GM19468 (cell line): ENCODE measurements at regions not wholly inside any gene's neighbourhood (a gene's known extent, or its start where the extent isn't known, plus 50 kb on each side); places are given as distances from the start of the nearest gene placed in this dataset.
"Not testable (repeated sequence)": the region's sequence is repeated elsewhere in the genome, so short reads cannot be mapped to it uniquely, and the experiment has no call there.

Experiments used
- ATAC-seq: cut with Tn5 transposase; IDR thresholded peaks from one replicate; pipeline ENCODE4 v1.9.1; 2021; ENCODE audit warnings: mild to moderate bottlenecking, moderate library complexity, moderate number of reproducible peaks; ENCODE audit not compliant: unreplicated experiment; ENCODE audit errors: extremely low read depth

DNA sequence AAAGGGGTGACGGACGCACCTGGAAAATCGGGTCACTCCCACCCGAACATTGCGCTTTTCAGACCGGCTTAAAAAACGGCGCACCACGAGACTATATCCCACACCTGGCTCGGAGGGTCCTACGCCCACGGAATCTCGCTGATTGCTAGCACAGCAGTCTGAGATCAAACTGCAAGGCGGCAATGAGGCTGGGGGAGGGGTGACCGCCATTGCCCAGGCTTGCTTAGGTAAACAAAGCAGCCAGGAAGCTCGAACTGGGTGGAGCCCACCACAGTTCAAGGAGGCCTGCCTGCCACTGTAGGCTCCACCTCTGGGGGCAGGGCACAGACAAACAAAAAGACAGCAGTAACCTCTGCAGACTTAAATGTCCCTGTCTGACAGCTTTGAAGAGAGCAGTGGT lies 342.0 kb upstream of the PKN2 start:
- ATAC-seq = not testable (repeated sequence)

- ATAC-seq = no peak
Measured at GRCh38 chr1:88350648-88351047, 333.4 kb upstream of the PKN2 start.

- no peak for ATAC-seq
Measured at GRCh38 chr1:88351960-88352359, 332.1 kb upstream of the PKN2 start.

- ATAC-seq = no peak
Measured at GRCh38 chr1:88354256-88354655, 329.8 kb upstream of the PKN2 start.

DNA sequence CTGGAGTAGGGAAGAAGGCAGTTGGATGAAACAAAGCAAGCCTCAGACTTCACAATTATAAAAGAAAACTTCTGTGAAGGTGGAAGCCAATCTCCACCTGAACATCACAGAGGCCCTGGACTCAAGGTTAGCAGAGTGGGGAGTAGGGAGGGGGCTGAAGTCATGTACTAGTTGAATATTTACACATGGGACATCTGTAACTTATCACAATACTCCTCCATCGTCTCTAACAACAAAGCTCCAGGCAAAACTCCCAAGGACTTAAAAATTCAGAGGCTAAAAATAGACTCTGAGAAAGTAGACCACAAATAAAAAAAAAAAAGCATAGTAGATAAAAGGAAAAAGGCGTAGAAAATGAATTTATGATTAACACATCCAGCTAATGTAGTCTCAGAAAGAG lies 326.3 kb upstream of the PKN2 start:
- ATAC-seq = no peak

DNA sequence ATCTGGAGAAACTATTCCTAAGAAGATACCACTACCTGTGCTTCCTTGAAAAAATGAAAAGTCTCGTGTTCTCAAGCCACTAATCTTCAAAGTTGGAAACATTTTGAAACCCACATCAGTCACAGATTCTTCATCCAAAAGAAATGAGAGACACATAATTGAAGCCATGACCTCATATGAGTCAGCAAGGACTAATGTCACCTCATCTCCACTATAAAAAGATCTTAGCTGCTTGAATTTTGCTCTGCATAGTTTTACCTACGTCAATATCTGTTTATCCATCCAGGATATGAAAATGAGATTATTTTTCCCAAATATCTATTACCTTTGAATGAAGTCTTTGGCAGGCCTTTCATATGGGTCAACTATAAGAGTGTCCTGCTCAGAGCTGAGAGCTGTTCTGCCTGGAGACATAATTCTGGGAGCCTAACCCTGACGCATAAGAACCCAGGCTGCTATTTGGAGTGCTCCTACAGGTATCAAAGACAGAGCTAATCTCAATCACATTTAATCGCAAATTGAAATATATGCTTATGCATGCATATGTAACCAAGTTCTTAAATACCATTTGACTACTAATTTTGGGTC lies 312.5 kb upstream of the PKN2 start:
- ATAC-seq = no peak

GRCh38 chr1:88375977-88376376 lies 308.1 kb upstream of the PKN2 start:
- ATAC-seq = no peak

DNA sequence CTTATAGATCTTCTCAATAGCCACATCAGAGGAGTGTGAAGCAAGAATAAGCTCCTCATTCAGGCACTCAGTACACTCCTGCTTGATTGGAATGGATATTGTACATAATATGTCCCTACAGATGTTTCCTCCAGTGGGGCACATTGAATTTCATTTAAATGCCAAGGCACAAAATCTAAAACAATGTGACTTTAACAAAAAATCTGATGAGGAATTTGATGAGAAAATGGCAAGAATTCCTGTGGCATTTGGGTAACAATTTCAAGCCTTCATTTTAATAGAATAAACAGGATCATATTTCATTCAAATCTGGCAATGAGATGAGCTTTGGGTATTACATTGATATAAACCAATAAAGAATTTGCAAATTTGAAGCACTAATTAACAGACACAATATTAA lies 307.7 kb upstream of the PKN2 start:
- no peak for ATAC-seq

- ATAC-seq = no peak
Measured at GRCh38 chr1:88378560-88378959, 305.5 kb upstream of the PKN2 start.

DNA sequence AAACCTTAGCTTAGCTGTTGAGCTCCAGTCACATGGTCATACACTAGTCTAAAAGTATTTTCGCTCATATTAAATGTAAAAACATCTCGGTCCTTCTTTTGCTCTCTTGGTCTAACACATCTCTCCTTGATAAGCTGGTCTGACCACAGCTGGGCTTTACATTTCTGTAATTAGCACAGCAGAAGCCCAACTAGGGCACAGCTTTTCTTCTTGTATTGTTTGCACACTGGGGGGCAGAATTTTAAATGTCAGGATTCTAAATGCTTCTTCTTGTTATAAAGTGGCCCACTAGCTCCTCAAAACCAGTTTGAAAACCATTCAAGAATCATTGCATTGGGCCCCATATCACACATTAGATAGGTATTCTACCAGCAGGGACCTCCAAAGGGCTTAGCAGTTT lies 289.1 kb upstream of the PKN2 start:
- ATAC-seq = no peak

DNA sequence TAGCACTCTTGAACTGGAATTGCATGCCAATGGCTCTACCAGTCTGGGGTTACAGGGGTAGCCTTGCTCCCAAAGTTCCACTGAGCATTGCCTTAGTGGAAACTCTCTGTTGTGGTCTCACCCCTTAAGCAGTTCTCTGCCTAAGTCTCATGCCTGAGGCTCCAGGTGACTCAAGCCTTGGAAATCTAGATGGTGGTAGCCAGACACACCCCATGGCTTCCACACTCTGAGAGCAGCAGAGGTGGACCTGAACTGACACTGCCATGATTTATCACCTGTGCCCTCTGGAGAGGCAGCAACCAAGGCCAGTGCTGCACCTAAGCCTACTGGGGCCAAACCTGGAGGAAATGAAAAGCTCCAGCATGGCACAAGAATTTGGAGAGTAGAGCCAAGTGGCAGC lies 285.7 kb upstream of the PKN2 start:
- ATAC-seq = no peak

DNA sequence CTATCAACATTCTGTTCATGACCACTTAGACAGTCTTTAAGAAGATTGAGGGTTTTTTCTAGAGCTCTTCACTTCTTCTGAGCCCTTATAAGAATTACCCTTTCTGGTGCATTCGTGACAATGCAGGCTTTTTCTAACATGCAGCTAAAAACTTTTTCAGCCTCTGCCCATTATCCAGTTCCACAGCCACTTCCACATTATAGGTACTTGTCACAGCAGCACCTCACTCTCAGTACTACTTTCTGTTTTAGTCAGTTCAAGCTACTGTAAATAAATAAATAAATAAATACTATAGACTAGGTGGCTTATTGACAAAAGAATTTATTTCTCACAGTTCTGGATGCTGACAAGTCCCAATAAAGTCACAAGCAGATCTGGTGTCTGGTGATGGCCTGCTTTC lies 284.4 kb upstream of the PKN2 start:
- ATAC-seq = peak; percentile 44

DNA sequence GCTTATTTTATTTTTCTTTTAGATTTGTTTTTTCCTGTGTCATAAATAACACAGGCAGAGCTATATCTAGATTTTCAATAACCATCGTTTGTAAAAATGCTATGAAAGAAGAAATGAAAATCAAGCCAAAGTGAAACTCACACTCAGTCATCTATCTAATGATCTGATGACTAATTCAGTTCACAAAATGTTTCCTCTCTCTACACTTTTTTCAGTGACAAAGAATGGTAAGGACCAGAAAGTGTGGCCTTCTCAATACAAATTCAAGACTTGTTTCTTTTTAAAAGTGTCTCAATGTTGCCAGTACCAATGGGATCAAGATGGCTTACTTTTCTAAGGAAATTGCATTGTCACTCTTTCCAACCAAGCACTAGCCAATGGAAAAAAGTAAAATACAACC lies 282.8 kb upstream of the PKN2 start:
- ATAC-seq = peak; percentile 77

GRCh38 chr1:88404582-88404981 lies 279.5 kb upstream of the PKN2 start:
- ATAC-seq = no peak

DNA sequence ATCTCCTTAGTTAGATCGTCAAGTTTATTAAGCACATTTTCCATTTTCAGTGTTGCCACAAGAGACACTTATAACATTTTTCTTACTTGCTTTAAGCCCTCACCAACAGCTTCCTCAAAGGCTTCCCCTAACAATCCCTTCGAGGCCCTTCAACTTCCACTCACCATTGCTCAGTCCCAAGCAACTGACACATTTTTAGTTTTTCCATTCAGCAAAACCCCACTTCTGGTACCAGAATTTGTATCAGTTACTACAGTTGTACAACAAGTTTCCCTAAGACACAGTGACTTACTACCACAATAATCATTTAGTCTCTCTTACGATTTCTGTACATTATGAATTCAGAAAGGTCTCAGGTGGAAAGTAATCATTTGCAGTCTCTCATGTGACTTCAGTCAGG lies 276.8 kb upstream of the PKN2 start:
- ATAC-seq = no peak

GRCh38 chr1:88421997-88422396 lies 262.1 kb upstream of the PKN2 start:
- ATAC-seq = no peak

GRCh38 chr1:88433556-88433955 lies 250.5 kb upstream of the PKN2 start:
- ATAC-seq = no peak

DNA sequence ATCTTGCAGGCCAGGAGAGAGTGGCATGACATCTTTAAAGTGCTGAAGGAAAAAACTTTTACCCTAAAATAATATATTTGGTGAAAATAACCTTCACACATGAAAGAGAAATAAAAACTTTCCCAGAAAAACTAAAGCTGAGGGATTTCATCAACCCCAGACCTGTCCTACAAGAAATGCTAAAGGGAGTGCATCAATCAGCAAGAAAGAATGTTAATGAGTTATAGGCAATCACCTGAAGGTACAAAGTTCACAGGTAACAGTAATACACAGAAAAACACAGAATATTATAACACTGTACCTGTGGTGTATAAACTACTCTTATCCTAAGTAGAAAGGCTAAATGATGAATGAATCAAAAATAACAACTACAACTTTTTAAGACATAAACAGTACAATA lies 249.2 kb upstream of the PKN2 start:
- no peak for ATAC-seq

- ATAC-seq = no peak
Measured at GRCh38 chr1:88441022-88441421, 243.1 kb upstream of the PKN2 start.

GRCh38 chr1:88451856-88452255 lies 232.2 kb upstream of the PKN2 start:
- ATAC-seq = no peak

DNA sequence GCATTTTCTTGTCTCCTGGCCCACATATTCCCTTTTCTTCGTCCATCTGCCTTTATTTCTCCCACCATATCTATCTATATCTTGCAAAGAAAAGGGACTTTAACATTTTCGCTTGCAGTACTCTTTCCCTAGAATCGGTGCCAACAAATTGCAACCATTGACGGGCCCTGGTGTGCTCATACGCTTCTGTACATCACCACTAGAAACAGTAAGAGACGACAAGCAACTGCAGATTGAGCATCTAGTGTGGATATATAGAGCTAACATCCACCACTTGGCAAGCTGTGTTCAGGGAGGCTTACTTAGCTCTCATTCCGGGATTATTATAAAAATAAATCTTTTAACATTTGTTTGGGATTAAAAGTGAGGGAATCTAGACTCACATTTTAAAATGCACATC lies 230.8 kb upstream of the PKN2 start:
- no peak for ATAC-seq

DNA sequence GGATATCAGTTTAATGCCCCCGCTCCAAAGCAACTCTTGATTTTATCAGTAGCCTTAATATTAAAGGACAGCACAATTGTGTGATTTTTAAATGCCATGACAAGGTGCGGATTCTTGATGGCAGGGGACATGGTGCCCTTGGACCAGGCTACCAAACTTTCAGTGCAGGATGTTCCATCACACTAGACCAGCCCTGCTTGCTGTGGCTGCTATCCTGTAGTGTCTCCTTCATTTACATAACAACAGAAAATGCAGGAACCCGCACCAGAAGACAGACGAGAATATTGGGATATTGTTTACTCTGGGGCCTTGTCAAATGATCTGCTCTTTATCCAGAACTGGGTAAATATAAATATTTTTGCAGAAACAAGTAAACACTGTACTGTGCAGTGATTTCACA lies 229.3 kb upstream of the PKN2 start:
- ATAC-seq = no peak
